NCI-H2196 (cell line): ENCODE measurements at regions not wholly inside any gene's neighbourhood (a gene's known extent, or its start where the extent isn't known, plus 50 kb on each side); places are given as distances from the start of the nearest gene placed in this dataset.

Experiments used
- DNase-seq: peaks from one replicate; lab custom pipeline; 2025; ENCODE audit not compliant: unreplicated experiment; lab: John Stamatoyannopoulos, UW

GRCh38 chr18:76553715-76554546, 58.9 kb upstream of the ZNF516 start:
- DNase-seq: no peak

- no peak for DNase-seq
Observed at GRCh38 chr18:76548541-76548940, 53.5 kb upstream of the ZNF516 start.

GRCh38 chr18:76547296-76547695, 52.3 kb upstream of the ZNF516 start:
- no peak for DNase-seq

- no peak for DNase-seq
Observed at GRCh38 chr18:76546436-76546835, 51.4 kb upstream of the ZNF516 start.

GRCh38 chr18:76546088-76546435, 51.0 kb upstream of the ZNF516 start:
- DNase-seq: no peak

- no peak for DNase-seq
Observed at GRCh38 chr18:76545433-76546087, 50.5 kb upstream of the ZNF516 start.

GRCh38 chr18:76544511-76545345, 49.7 kb upstream of the ZNF516 start:
- DNase-seq: no peak
